HG03135 (cell line): ENCODE measurements at regions not wholly inside any gene's neighbourhood (a gene's known extent, or its start where the extent isn't known, plus 50 kb on each side); places are given as distances from the start of the nearest gene placed in this dataset.

Experiments
- ATAC-seq: cut with Tn5 transposase; IDR thresholded peaks from one replicate; pipeline ENCODE4 v1.9.1; 2021; ENCODE audit warnings: mild to moderate bottlenecking, moderate library complexity; ENCODE audit not compliant: unreplicated experiment

GRCh38 chr20:22005535-22005934, 300.1 kb downstream of the PAX1 start:
- ATAC-seq = no peak

- no peak for ATAC-seq
Observed at GRCh38 chr20:22004946-22005345, 299.5 kb downstream of the PAX1 start.

GRCh38 chr20:22003680-22004079, 298.2 kb downstream of the PAX1 start:
- no peak for ATAC-seq

- no peak for ATAC-seq
Observed at GRCh38 chr20:22001886-22002285, 296.4 kb downstream of the PAX1 start.

- ATAC-seq = no peak
Observed at GRCh38 chr20:21995461-21995860, 290.0 kb downstream of the PAX1 start.

GRCh38 chr20:21994203-21994602, 288.7 kb downstream of the PAX1 start:
- no peak for ATAC-seq

GRCh38 chr20:21982559-21982958, 277.1 kb downstream of the PAX1 start:
- ATAC-seq = no peak

- ATAC-seq = no peak
Observed at GRCh38 chr20:21981597-21982344, 276.3 kb downstream of the PAX1 start.

- ATAC-seq = no peak
Observed at GRCh38 chr20:21981179-21981578, 275.7 kb downstream of the PAX1 start.

- no peak for ATAC-seq
Observed at GRCh38 chr20:21971436-21971835, 266.0 kb downstream of the PAX1 start.

GRCh38 chr20:21968486-21968885, 263.0 kb downstream of the PAX1 start:
- ATAC-seq = no peak

GRCh38 chr20:21967481-21967880, 262.0 kb downstream of the PAX1 start:
- ATAC-seq = no peak

GRCh38 chr20:21956591-21956990, 251.1 kb downstream of the PAX1 start:
- no peak for ATAC-seq

GRCh38 chr20:21947406-21947805, 241.9 kb downstream of the PAX1 start:
- no peak for ATAC-seq

GRCh38 chr20:21944227-21944626, 238.8 kb downstream of the PAX1 start:
- ATAC-seq = no peak

- ATAC-seq = no peak
Observed at GRCh38 chr20:21941941-21942805, 236.7 kb downstream of the PAX1 start.

- no peak for ATAC-seq
Observed at GRCh38 chr20:21936720-21937380, 231.4 kb downstream of the PAX1 start.

GRCh38 chr20:21936261-21936660, 230.8 kb downstream of the PAX1 start:
- ATAC-seq = no peak

GRCh38 chr20:21933526-21933925, 228.1 kb downstream of the PAX1 start:
- no peak for ATAC-seq

GRCh38 chr20:21921251-21921650, 215.8 kb downstream of the PAX1 start:
- no peak for ATAC-seq

GRCh38 chr20:21920211-21920610, 214.7 kb downstream of the PAX1 start:
- ATAC-seq = no peak

- ATAC-seq = no peak
Observed at GRCh38 chr20:21918398-21918797, 212.9 kb downstream of the PAX1 start.
